LNCaP clone FGC (cell line): ENCODE measurements at regions not wholly inside any gene's neighbourhood (a gene's known extent, or its start where the extent isn't known, plus 50 kb on each side); places are given as distances from the start of the nearest gene placed in this dataset.

Experiments
- DNase-seq: peaks from one replicate; pipeline ENCODE4 v3.0.0-alpha.2; 2011; ENCODE audit warnings: low read depth
- H3K4me3 ChIP-seq: 2 replicates; pipeline ENCODE4 v1.5.1; 2011; ENCODE audit warnings: mild to moderate bottlenecking, low read depth, low read length, control low read depth
- CTCF ChIP-seq: IDR thresholded peaks from 2 replicates; pipeline ENCODE4 v1.5.1; 2012; ENCODE audit warnings: mild to moderate bottlenecking; ENCODE audit not compliant: control insufficient read depth, insufficient read depth; ENCODE audit errors: extremely low read depth

- DNase-seq, result no peak
- no peak overlapping the region for H3K4me3 ChIP-seq
- no peak for TF ChIP-seq CTCF
These were observed 157.0 kb upstream of the FRMD4B start for GRCh38 chr3:69542805-69543429.

GRCh38 chr3:69542089-69542804 is 156.4 kb upstream of the FRMD4B start:
- peak overlapping the region; percentile 30 for H3K4me3 ChIP-seq
- TF ChIP-seq CTCF, result no peak
- no peak for DNase-seq

- DNase-seq, result no peak
- no peak for TF ChIP-seq CTCF
- no peak overlapping the region for H3K4me3 ChIP-seq
These were observed 155.8 kb upstream of the FRMD4B start for GRCh38 chr3:69541711-69542088.

- no peak overlapping the region for H3K4me3 ChIP-seq
- TF ChIP-seq CTCF, result no peak
- DNase-seq, result no peak
These were observed 155.1 kb upstream of the FRMD4B start for GRCh38 chr3:69540706-69541581.

GRCh38 chr3:69539134-69539533 is 153.2 kb upstream of the FRMD4B start:
- H3K4me3 ChIP-seq, result no peak overlapping the region
- TF ChIP-seq CTCF, result no peak
- DNase-seq, result no peak

GRCh38 chr3:69538281-69538680 is 152.4 kb upstream of the FRMD4B start:
- H3K4me3 ChIP-seq, result no peak overlapping the region
- TF ChIP-seq CTCF, result no peak
- no peak for DNase-seq
